H1 (cell line): ENCODE measurements at regions not wholly inside any gene's neighbourhood (a gene's known extent, or its start where the extent isn't known, plus 50 kb on each side); places are given as distances from the start of the nearest gene placed in this dataset.

ENCODE experiments used
- CBX8 ChIP-seq: fragments of 300-800, 300-1000 bp; sonication (generic); IDR thresholded peaks from 2 replicates; pipeline ENCODE4 v1.7.1; 2016; ENCODE audit warnings: low read depth, low read length, borderline replicate concordance
- SIX5 ChIP-seq: IDR thresholded peaks from 2 replicates; pipeline ENCODE4 v1.6.1; 2011; ENCODE audit warnings: mild to moderate bottlenecking, low read depth, low read length

- no peak for TF ChIP-seq CBX8
- TF ChIP-seq SIX5 = no peak
These were observed 260.1 kb upstream of the RAB6C start (continued) for GRCh38 chr2:129719335-129719734.
